Panc1 (cell line): ENCODE measurements at regions not wholly inside any gene's neighbourhood (a gene's known extent, or its start where the extent isn't known, plus 50 kb on each side); places are given as distances from the start of the nearest gene placed in this dataset.

ENCODE experiments used
- CTCF ChIP-seq: fragments of 450-650 bp; IDR thresholded peaks from 2 replicates; pipeline ENCODE4 v1.5.1; 2017; ENCODE audit warnings: mild to moderate bottlenecking
- POLR2AphosphoS5 ChIP-seq: IDR thresholded peaks from 2 replicates; pipeline ENCODE4 v1.6.1; 2012; ENCODE audit warnings: mild to moderate bottlenecking, low read depth, low read length, moderate library complexity
- REST ChIP-seq, 2 experiments: IDR thresholded peaks; 2 replicates each; pipeline ENCODE4 v1.6.1; 2011 to 2012; ENCODE audit warnings: low read depth in 2 of 2, control low read depth in 1 of 2, low read length in 1 of 2, mild to moderate bottlenecking in 1 of 2, moderate library complexity in 1 of 2; ENCODE audit not compliant: insufficient read depth in 1 of 2
- SIN3A ChIP-seq: IDR thresholded peaks from 2 replicates; pipeline ENCODE4 v1.6.1; 2012; ENCODE audit warnings: low read depth, mild to moderate bottlenecking, low read length, moderate library complexity, borderline replicate concordance; ENCODE audit not compliant: insufficient read depth

DNA sequence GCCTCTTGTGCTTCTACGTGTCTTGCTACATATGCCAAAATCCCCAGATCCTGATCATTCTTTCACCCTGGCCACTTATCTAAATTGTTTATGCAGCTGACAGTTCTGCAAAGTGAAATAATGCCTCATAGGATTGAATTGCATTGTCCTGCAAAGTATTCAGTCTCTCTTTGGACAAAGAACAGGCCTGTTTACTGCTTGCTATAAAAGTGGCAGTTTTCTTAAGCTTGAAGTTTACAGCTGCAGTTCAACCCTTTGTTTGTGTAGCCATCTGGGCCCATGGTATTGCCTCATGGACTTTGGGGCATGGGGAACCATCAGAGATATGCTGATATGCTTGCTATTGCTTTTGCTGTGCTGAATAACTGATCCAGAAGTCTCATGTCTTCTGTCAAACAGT, 523.2 kb downstream of the OTOL1 start:
- no peak for TF ChIP-seq SIN3A
- TF ChIP-seq POLR2AphosphoS5, result no peak
- no peak for TF ChIP-seq CTCF
- TF ChIP-seq REST (IDR thresholded peaks at IDR 0.05; ENCODE audit: insufficient read depth in 1 of 2, low read depth in 2 of 2, low read length in 1 of 2), result no peak
